Fibroblast of mammary gland (primary cell): ENCODE measurements at regions not wholly inside any gene's neighbourhood (a gene's known extent, or its start where the extent isn't known, plus 50 kb on each side); places are given as distances from the start of the nearest gene placed in this dataset.
"Not testable (repeated sequence)": the region's sequence is repeated elsewhere in the genome, so short reads cannot be mapped to it uniquely, and the experiment has no call there.

Experiments
- DNase-seq: peaks from one replicate; pipeline ENCODE4 v3.0.0-alpha.2; 2010; ENCODE audit warnings: low read depth
- H3K4me3 ChIP-seq: 2 replicates; pipeline ENCODE4 v1.5.1; 2011; ENCODE audit warnings: low read depth, mild to moderate bottlenecking, low read length, moderate library complexity; ENCODE audit not compliant: control insufficient read depth
- TF ChIP-seq, protein P1 (sequence below): conservative IDR thresholded peaks from 2 replicates; pipeline ENCODE4 v1.5.1; 2011; ENCODE audit warnings: low read depth, low read length, inconsistent platforms; ENCODE audit not compliant: control insufficient read depth, insufficient read depth

DNA sequence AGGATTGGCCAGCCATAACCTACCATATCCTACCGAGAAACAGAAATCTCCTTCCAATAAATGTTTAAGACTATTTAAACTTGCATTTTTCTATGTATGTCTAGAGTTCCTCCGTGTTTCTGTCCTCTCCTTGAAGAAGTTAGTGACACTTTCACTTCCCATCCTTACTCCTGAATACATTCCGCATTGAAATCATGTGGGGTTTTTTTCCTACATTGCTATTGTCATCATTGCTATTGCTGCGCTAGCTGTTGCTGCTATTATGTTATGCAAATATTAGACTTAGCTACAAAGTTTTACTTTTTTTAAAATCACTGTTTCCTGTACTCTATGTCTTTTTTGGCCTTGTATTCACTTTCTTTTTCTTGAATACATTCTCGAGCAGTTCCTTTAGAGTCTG, 83.3 kb upstream of the NEK6 start:
- H3K4me3 ChIP-seq, result no peak overlapping the region
- DNase-seq, result no peak
- TF ChIP-seq, protein P1, sequence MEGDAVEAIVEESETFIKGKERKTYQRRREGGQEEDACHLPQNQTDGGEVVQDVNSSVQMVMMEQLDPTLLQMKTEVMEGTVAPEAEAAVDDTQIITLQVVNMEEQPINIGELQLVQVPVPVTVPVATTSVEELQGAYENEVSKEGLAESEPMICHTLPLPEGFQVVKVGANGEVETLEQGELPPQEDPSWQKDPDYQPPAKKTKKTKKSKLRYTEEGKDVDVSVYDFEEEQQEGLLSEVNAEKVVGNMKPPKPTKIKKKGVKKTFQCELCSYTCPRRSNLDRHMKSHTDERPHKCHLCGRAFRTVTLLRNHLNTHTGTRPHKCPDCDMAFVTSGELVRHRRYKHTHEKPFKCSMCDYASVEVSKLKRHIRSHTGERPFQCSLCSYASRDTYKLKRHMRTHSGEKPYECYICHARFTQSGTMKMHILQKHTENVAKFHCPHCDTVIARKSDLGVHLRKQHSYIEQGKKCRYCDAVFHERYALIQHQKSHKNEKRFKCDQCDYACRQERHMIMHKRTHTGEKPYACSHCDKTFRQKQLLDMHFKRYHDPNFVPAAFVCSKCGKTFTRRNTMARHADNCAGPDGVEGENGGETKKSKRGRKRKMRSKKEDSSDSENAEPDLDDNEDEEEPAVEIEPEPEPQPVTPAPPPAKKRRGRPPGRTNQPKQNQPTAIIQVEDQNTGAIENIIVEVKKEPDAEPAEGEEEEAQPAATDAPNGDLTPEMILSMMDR, result no peak

DNA sequence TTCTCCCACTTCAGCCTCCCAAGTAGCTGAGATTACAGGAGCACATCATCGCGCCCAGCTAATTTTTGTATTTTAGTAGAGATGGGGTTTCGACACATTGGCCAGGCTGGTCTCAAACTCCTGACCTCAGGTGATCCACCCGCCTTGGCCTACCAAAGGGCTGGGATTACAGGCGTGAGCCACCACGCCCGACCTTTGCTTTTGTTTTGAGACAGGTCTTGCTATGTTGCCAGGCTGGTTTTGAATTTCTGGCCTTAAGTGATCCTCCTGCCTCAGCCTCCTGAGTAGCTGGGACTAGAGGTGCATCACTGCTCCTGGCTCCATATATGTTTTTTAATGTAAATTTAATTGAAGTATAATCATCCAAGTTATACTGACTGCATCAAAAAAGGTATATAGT, 80.2 kb upstream of the NEK6 start:
- DNase-seq, H3K4me3 ChIP-seq: not testable (repeated sequence)

DNA sequence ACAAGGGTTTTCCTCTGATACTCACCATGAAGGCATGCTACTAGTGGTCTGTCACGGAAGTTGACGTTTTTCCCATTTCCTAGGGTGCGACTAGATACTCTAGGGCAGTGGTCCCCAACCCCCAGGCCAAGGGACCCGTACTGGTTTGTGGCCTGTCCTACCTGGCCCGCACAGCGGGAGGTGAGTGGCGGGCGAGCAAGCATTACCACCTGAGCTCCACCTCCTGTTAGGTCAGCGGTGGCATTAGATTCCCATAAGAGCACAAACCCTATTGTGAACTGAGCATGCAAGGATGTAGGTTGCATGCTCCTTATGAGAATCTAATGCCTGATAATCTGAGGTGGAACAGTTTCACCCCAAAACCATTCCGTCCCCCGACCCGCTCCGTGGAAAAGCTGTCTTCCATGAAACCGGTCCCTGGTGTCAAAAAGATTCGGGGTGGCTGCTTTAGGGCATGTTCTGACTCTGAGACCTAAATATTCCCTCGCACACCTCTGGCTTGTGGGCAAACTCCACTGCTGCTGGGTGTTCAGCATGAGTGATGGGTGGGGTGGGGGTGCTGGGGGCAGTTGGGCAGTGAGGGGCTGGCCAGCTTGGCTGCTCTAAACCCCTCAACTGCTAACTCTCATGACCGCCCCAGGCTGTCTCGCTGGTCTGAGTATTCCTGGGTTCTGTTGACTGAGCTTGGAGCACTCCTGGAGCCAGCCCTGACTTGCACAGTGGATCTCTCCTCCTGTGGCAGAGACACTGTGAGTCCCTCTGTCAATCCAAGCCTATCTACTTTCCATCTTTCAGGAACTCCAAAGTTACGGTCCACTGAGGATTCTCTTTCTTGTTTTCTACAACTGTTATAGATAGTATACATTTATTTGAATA, 78.3 kb upstream of the NEK6 start:
- TF ChIP-seq, protein P1, result no peak
- H3K4me3 ChIP-seq, result no peak overlapping the region
- no peak for DNase-seq

DNA sequence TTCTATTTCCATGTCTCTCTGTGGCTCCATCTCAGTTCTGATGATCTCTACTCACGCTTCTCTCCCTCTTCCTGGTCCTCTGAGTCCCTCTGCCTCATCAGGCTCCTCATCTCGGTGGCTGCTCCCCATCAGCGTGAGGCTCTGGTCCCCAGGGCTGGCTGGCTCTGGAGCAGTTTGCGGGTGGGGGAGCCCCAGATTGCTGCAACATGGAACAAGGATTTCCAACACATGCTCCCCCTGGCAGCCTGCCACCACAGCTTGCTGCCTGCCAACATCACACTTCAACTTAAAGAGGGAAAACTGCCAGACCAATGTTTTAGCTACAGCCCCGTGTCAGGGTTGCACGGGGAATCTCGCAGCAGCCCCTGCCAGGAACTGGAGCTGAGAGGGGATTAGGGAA, 77.2 kb upstream of the NEK6 start:
- TF ChIP-seq, protein P1, result no peak
- no peak overlapping the region for H3K4me3 ChIP-seq
- peak; percentile 46 for DNase-seq

DNA sequence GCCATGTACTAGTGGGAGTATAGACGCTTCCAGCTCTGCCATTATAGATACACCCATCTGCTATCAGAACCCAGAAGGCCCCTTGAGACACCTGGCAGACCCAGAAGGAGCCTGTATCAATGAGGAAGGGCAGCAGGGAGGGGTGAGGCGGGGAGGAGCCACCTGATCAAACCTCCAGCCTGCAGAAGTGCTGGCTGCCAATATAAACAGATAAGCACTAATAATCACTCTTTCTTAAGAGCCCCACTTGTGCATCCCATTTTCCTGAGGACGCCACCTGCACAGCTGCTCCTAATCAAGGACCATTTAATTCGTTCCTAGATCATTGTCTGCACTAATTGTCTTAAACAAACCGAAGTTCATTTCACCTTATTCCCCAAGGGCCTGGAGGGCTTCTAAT, 75.0 kb upstream of the NEK6 start:
- TF ChIP-seq, protein P1, result no peak
- H3K4me3 ChIP-seq, result no peak overlapping the region
- DNase-seq, result no peak

DNA sequence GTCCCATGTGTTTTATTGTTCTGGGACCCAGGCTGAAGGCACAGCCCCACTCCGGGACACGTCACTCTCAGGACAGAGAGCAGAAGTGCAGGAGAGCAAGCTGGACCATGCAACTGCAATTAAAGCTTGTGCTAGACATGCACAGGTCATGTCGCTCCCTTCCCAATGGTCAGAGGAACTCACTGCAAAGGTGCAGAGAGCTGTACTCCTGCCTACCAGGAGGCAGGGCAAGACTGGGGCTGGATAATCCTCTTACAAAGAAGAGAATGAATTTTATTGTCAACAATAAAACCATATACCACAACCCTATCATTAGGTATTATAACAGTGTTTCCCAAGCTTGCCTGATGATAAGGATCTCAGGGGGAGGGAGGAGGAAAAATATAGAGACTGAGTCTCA, 74.0 kb upstream of the NEK6 start:
- DNase-seq, result no peak
- TF ChIP-seq, protein P1, result no peak
- H3K4me3 ChIP-seq, result no peak overlapping the region

DNA sequence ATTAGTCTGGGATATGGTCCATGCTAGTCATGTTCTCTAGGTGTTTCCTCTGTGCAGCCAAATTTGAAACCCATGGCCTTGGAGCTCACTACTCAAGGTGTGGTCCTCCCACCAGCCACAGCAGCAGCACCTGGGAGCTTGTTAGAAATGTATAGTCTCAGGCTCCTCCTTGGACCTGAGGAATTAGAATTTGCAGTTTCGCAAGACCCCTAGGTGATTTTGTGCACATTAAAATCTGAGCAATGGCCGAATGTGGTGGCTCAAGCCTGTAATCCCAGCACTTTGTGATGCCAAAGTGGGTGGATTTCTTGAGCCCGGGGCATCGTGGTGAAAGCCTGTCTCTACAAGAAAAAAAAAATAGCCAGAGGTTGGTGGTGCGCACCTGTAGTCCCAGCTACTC, 72.3 kb upstream of the NEK6 start:
- no peak overlapping the region for H3K4me3 ChIP-seq
- TF ChIP-seq, protein P1, result no peak
- no peak for DNase-seq
